Ovary (tissue), 7 donors: ENCODE measurements at regions not wholly inside any gene's neighbourhood (a gene's known extent, or its start where the extent isn't known, plus 50 kb on each side); places are given as distances from the start of the nearest gene placed in this dataset.
"Not testable (repeated sequence)": the region's sequence is repeated elsewhere in the genome, so short reads cannot be mapped to it uniquely, and the experiment has no call there.

Source experiments
- DNase-seq, 5 donors: peaks; one replicate each; pipeline ENCODE4 v3.0.0-alpha.2; 2019 to 2020
- H3K27ac ChIP-seq, 2 donors: fragments of 200-600 bp; one replicate each; pipeline versions ENCODE4 v1.5.1 to v1.8.0; 2019 to 2022
- H3K27me3 ChIP-seq: fragments of 200-600 bp; one replicate; pipeline ENCODE4 v1.8.0; 2022
- H3K36me3 ChIP-seq: fragments of 200-600 bp; sonication (generic); one replicate; pipeline ENCODE4 v1.5.1; 2019
- H3K4me1 ChIP-seq: one replicate; pipeline ENCODE4 v1.8.1; 2013; ENCODE audit warnings: mild to moderate bottlenecking, moderate library complexity; ENCODE audit not compliant: insufficient read depth
- H3K4me3 ChIP-seq: fragments of 200-600 bp; sonication (generic); one replicate; pipeline ENCODE4 v1.5.1; 2017
- H3K9me3 ChIP-seq, 2 donors: fragments of 200-600 bp in 1 of 2; sonication (generic) in 1 of 2; one replicate each; pipeline versions ENCODE4 v1.5.1 to v1.8.1; 2013 to 2019; ENCODE audit warnings: mild to moderate bottlenecking in 1 of 2, moderate library complexity in 1 of 2
- EP300 ChIP-seq: sonication (generic); formaldehyde crosslinking; IDR thresholded peaks from one replicate; pipeline ENCODE4 v1.6.1; 2017; ENCODE audit warnings: antibody characterized with exemption
- POLR2A ChIP-seq: fragments of 450-650 bp; IDR thresholded peaks from one replicate; pipeline ENCODE4 v1.6.1; 2017; ENCODE audit warnings: antibody characterized with exemption, mild to moderate bottlenecking, moderate library complexity
- WGBS, 3 donors: extraction: QIAGEN DNeasy Blood & Tissue Kit in 1 of 3; methylation state at CpG; one replicate each; pipeline versions ENCODE4 v1.1.5 to v1.1.7; 2013 to 2017; 5-methylcytosine and 5-hydroxymethylcytosine counted together
- intact Hi-C, 4 donors: fragments of 100-400 bp; cut with DNase I; formaldehyde crosslinking; loops; one replicate each; pipeline versions ENCODE4 v1.11.0 to v1.15.1; 2022 to 2023
- TF ChIP-seq, protein P1 (sequence below), 3 donors: fragments of 450-650 bp in 2 of 3; fragments of 200-600 bp in 1 of 3; IDR thresholded peaks; one replicate each; pipeline versions ENCODE4 v1.5.1 to v1.8.0; 2016 to 2022; ENCODE audit warnings: antibody characterized with exemption in 3 of 3, mild to moderate bottlenecking in 1 of 3
- donor health status: DM: no; HTN: no; CAD: no; lungs with moderate emphysema.
- donor health status: DM: no; HTN: no; CAD: no.
- donor health status: Bipolar disorder and iron deficiency.
- donor health status: DM: no; HTN: no; CAD: no.
- donor health status: DM: yes; HTN: yes; CAD: no.

GRCh38 chr16:52741351-52741750 lies 194.4 kb upstream of the TOX3 start:
- Histone ChIP-seq H3K4me3 (no peak overlapping the region), H3K4me1 (no peaks in the 10 kb centered on the region), H3K27ac (no peak overlapping the region), H3K27me3 (no peaks in the 10 kb centered on the region), H3K9me3 (no peaks in the 10 kb centered on the region), H3K36me3 (no peaks in the 10 kb centered on the region)
- intact Hi-C loops, result no loop called here
- 40 to 49% (median 45%) methylated on average over 7 of the region's 7 CpGs for WGBS, 3 donors
- DNase-seq, result no peak
- TF ChIP-seq, protein P1, sequence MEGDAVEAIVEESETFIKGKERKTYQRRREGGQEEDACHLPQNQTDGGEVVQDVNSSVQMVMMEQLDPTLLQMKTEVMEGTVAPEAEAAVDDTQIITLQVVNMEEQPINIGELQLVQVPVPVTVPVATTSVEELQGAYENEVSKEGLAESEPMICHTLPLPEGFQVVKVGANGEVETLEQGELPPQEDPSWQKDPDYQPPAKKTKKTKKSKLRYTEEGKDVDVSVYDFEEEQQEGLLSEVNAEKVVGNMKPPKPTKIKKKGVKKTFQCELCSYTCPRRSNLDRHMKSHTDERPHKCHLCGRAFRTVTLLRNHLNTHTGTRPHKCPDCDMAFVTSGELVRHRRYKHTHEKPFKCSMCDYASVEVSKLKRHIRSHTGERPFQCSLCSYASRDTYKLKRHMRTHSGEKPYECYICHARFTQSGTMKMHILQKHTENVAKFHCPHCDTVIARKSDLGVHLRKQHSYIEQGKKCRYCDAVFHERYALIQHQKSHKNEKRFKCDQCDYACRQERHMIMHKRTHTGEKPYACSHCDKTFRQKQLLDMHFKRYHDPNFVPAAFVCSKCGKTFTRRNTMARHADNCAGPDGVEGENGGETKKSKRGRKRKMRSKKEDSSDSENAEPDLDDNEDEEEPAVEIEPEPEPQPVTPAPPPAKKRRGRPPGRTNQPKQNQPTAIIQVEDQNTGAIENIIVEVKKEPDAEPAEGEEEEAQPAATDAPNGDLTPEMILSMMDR (IDR thresholded peaks at IDR 0.05), result no peak
- TF ChIP-seq EP300, result no peak
- TF ChIP-seq POLR2A, result no peak

DNA sequence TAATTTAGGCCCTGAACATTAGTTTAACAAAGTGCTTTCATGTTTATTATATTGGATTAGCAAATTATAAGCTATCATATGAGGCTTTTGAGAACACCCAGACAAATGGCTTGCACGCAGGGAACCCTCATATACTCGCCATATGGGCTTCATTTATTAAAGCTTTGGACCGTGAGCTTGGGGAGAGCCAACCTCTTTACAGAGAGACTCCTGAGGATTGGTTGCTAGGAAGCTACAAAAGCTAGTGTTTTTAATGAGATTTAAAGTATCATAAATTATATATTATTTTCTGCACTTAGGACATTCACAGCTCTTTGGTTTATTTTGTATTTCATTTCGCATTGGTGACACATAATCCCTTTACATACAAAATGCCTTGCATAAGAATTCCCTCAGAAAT lies 193.8 kb upstream of the TOX3 start:
- WGBS, 3 donors, result 78 to 86% (median 79%) methylated on average over 4 of the region's 4 CpGs
- intact Hi-C loops, result no loop called here
- no peak for DNase-seq
- H3K27me3 ChIP-seq, result no peaks in the 10 kb centered on the region
- H3K9me3 ChIP-seq, result no peaks in the 10 kb centered on the region
- TF ChIP-seq, protein P1 (IDR thresholded peaks at IDR 0.05), result no peak
- TF ChIP-seq EP300, result no peak
- TF ChIP-seq POLR2A, result no peak
- no peak overlapping the region for H3K4me3 ChIP-seq
- H3K27ac ChIP-seq, result no peak overlapping the region
- H3K4me1 ChIP-seq, result no peaks in the 10 kb centered on the region
- H3K36me3 ChIP-seq, result no peaks in the 10 kb centered on the region

GRCh38 chr16:52740333-52740732 lies 193.4 kb upstream of the TOX3 start:
- intact Hi-C loops, result no loop called here
- TF ChIP-seq, protein P1 (IDR thresholded peaks at IDR 0.05), result no peak
- TF ChIP-seq POLR2A, result no peak
- TF ChIP-seq EP300, result no peak
- H3K4me3 ChIP-seq, result no peak overlapping the region
- no peak overlapping the region for H3K27ac ChIP-seq
- H3K4me1 ChIP-seq, result no peaks in the 10 kb centered on the region
- 66 to 79% (median 75%) methylated on average over 2 of the region's 2 CpGs for WGBS, 3 donors
- H3K36me3 ChIP-seq, result no peaks in the 10 kb centered on the region
- no peak for DNase-seq
- H3K27me3 ChIP-seq, result no peaks in the 10 kb centered on the region
- H3K9me3 ChIP-seq, result no peaks in the 10 kb centered on the region

DNA sequence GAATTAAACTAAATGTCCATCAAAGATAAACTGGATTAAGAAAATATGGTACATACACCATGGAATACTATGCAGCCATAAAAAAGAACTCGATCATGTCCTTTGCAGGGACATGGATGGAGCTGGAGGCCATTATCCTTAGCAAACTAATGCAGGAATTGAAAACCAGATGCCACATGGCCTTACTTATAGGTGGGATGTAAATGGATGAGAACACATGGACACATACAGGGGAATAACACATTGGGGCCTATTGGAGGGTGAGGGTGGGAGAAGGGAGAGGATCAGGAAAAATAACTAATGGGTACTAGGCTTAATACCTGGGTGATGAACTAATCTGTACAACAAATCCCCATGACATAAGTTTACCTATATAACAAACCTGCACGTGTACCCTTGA lies 192.0 kb upstream of the TOX3 start:
- H3K4me1 ChIP-seq, H3K27ac ChIP-seq, H3K4me3 ChIP-seq, intact Hi-C loops, DNase-seq, H3K27me3 ChIP-seq, H3K36me3 ChIP-seq, H3K9me3 ChIP-seq: not testable (repeated sequence)
- 87 to 92% (median 90%) methylated on average over 2 of the region's 2 CpGs for WGBS, 3 donors

GRCh38 chr16:52731219-52731875 lies 184.4 kb upstream of the TOX3 start:
- Histone ChIP-seq H3K27ac (no peak overlapping the region), H3K36me3 (no peaks in the 10 kb centered on the region), H3K4me1 (no peaks in the 10 kb centered on the region), H3K4me3 (no peak overlapping the region), H3K9me3 (no peaks in the 10 kb centered on the region), H3K27me3 (no peaks in the 10 kb centered on the region)
- 91 to 94% (median 94%) methylated on average over 14 to 24 of the region's 24 CpGs for WGBS, 3 donors
- DNase-seq, result no peak
- TF ChIP-seq, protein P1 (IDR thresholded peaks at IDR 0.05), result no peak
- TF ChIP-seq EP300, result no peak
- TF ChIP-seq POLR2A, result no peak
- intact Hi-C loops, result no loop called here
